A549 (cell line): ENCODE measurements at regions not wholly inside any gene's neighbourhood (a gene's known extent, or its start where the extent isn't known, plus 50 kb on each side); places are given as distances from the start of the nearest gene placed in this dataset.

ENCODE experiments used
- ATAC-seq, 2 experiments: fragments of 200-7000 bp in 1 of 2; fragments of >200 bp in 1 of 2; cut with Nextera tagmentation in 1 of 2; cut with Tn5 transposase in 1 of 2; 3 replicates each; pipeline versions ENCODE4 v1.8.0 to v1.9.1; 2018 to 2020; ENCODE audit warnings: mild to moderate bottlenecking in 1 of 2, moderate library complexity in 1 of 2
- CTCF ChIA-PET: fragments of 300-600 bp; sonication (Branson Sonifier 250); formaldehyde crosslinking; extraction: SDS; loops from one replicate; lab custom pipeline; 2021; ENCODE audit warnings: antibody characterized with exemption, inconsistent platforms; lab: Yijun Ruan, JAX
- POLR2A ChIA-PET: fragments of 350-600 bp; formaldehyde crosslinking; extraction: SDS; loops from one replicate; lab custom pipeline; 2021; ENCODE audit warnings: antibody characterized with exemption, inconsistent platforms; lab: Yijun Ruan, JAX
- DNase-seq, 2 experiments: peaks; one replicate each; pipeline versions ENCODE4 v3.0.0 to v3.0.0-alpha.2; 2011 to 2016; ENCODE audit warnings: low read depth in 1 of 2, low spot score in 1 of 2
- FAIRE-seq: peaks from 2 replicates; lab custom pipeline; 2011; peaks lifted over from hg19 to GRCh38; lab: Jason Lieb, UNC
- H3K27ac ChIP-seq, 2 experiments: fragments of >200 bp; sonication (Bioruptor Twin); formaldehyde crosslinking; 3 replicates each; pipeline ENCODE4 v1.5.1; 2016 to 2017
- H3K4me1 ChIP-seq: fragments of >200 bp; sonication (Bioruptor Twin); formaldehyde crosslinking; 3 replicates; pipeline ENCODE4 v1.6.1; 2016
- H3K4me2 ChIP-seq: fragments of >200 bp; sonication (Bioruptor Twin); formaldehyde crosslinking; 3 replicates; pipeline ENCODE4 v1.6.1; 2016
- H3K4me3 ChIP-seq: fragments of >200 bp; sonication (Bioruptor Twin); formaldehyde crosslinking; 3 replicates; pipeline ENCODE4 v1.5.1; 2016
- H3K9me3 ChIP-seq: fragments of >200 bp; sonication (Bioruptor Twin); formaldehyde crosslinking; 3 replicates; pipeline ENCODE4 v1.6.1; 2016
- CEBPB ChIP-seq, 2 experiments: fragments of >200 bp in 1 of 2; sonication (Bioruptor Twin) in 1 of 2; formaldehyde crosslinking in 1 of 2; IDR thresholded peaks; 2 replicates each; pipeline ENCODE4 v1.6.1; 2012 to 2016
- ESRRA ChIP-seq: fragments of 150-350 bp; IDR thresholded peaks from 2 replicates; pipeline ENCODE4 v1.6.1; 2014; ENCODE audit warnings: mild to moderate bottlenecking, low read length, borderline replicate concordance
- FOSB ChIP-seq: fragments of 250-450 bp; sonication (Bioruptor Pico); IDR thresholded peaks from 2 replicates; pipeline ENCODE4 v1.5.0; 2020; ENCODE audit warnings: mild to moderate bottlenecking, moderate library complexity
- FOSL2 ChIP-seq, 2 experiments: fragments of 450-650 bp in 1 of 2; fragments of >200 bp in 1 of 2; sonication (Bioruptor Twin) in 1 of 2; formaldehyde crosslinking; IDR thresholded peaks; 2 replicates each; pipeline versions ENCODE4 v1.5.0 to v1.6.1; 2016 to 2020; ENCODE audit warnings: mild to moderate bottlenecking in 1 of 2, moderate library complexity in 1 of 2
- HDAC2 ChIP-seq: fragments of 200-600 bp; sonication (generic); IDR thresholded peaks from 2 replicates; pipeline ENCODE4 v1.6.1; 2016
- HEYL ChIP-seq: fragments of 250-450 bp; sonication (Bioruptor Pico); IDR thresholded peaks from 2 replicates; pipeline ENCODE4 v1.8.0; 2021; ENCODE audit warnings: mild to moderate bottlenecking, moderate library complexity
- HOXB5 ChIP-seq: fragments of 250-450 bp; sonication (Bioruptor Pico); IDR thresholded peaks from 2 replicates; pipeline ENCODE4 v1.5.0; 2020; ENCODE audit warnings: mild to moderate bottlenecking, moderate library complexity
- JUNB ChIP-seq: fragments of >200 bp; sonication (Bioruptor Twin); formaldehyde crosslinking; IDR thresholded peaks from 2 replicates; pipeline ENCODE4 v1.6.1; 2016
- MAZ ChIP-seq: fragments of 150-350 bp; IDR thresholded peaks from 2 replicates; pipeline ENCODE4 v1.6.1; 2014; ENCODE audit warnings: antibody characterized with exemption, low read depth, low read length, borderline replicate concordance
- MYC ChIP-seq: IDR thresholded peaks from 2 replicates; pipeline ENCODE4 v1.6.1; 2012; ENCODE audit warnings: mild to moderate bottlenecking, inconsistent platforms, low read length, improper control_type of control experiment, borderline replicate concordance
- NFE2L2 ChIP-seq: fragments of 150-350 bp; conservative IDR thresholded peaks from 2 replicates; pipeline ENCODE4 v1.6.1; 2014; ENCODE audit warnings: low read length
- NR3C1 ChIP-seq: fragments of >200 bp; sonication (Bioruptor Twin); formaldehyde crosslinking; IDR thresholded peaks from 3 replicates; pipeline ENCODE4 v1.6.1; 2017
- PHF8 ChIP-seq: fragments of 200-600 bp; sonication (generic); IDR thresholded peaks from 2 replicates; pipeline ENCODE4 v1.6.1; 2016; ENCODE audit warnings: low read depth, mild to moderate bottlenecking, antibody characterized with exemption, moderate library complexity, borderline replicate concordance
- POLR2A ChIP-seq: IDR thresholded peaks from 2 replicates; pipeline ENCODE4 v1.6.1; 2012; ENCODE audit warnings: mild to moderate bottlenecking, low read length
- POLR2AphosphoS2 ChIP-seq: conservative IDR thresholded peaks from 2 replicates; pipeline ENCODE4 v1.6.1; 2012; ENCODE audit warnings: low read length, improper control_type of control experiment, inconsistent platforms
- RAD21 ChIP-seq, 2 experiments: fragments of >200 bp in 1 of 2; sonication (Bioruptor Twin) in 1 of 2; formaldehyde crosslinking in 1 of 2; IDR thresholded peaks in 1 of 2; conservative IDR thresholded peaks in 1 of 2; 2 replicates in 1 of 2; 3 replicates in 1 of 2; pipeline ENCODE4 v1.6.1; 2012 to 2018; ENCODE audit warnings: inconsistent platforms in 1 of 2
- RARB ChIP-seq: fragments of 250-450 bp; sonication (Bioruptor Pico); IDR thresholded peaks from 2 replicates; pipeline ENCODE4 v1.8.0; 2021; ENCODE audit warnings: mild to moderate bottlenecking, moderate library complexity
- SMC3 ChIP-seq: fragments of >200 bp; sonication (Bioruptor Twin); formaldehyde crosslinking; IDR thresholded peaks from 3 replicates; pipeline ENCODE4 v1.6.1; 2018; ENCODE audit warnings: inconsistent platforms
- ZC3H11A ChIP-seq: fragments of 450-650 bp; IDR thresholded peaks from 2 replicates; pipeline ENCODE4 v1.6.1; 2014; ENCODE audit warnings: antibody characterized with exemption, mild to moderate bottlenecking
- ZFP36 ChIP-seq: fragments of 450-650 bp; IDR thresholded peaks from 2 replicates; pipeline ENCODE4 v1.6.1; 2014; ENCODE audit warnings: borderline replicate concordance; ENCODE audit not compliant: partially characterized antibody
- ZSCAN20 ChIP-seq: fragments of 250-450 bp; sonication (Bioruptor Pico); IDR thresholded peaks from 2 replicates; pipeline ENCODE4 v1.8.0; 2022; ENCODE audit warnings: mild to moderate bottlenecking, moderate library complexity
- WGBS: methylation state at CpG from one replicate; pipeline ENCODE4 v1.1.6; 2017; ENCODE audit errors: missing lambda C conversion rate; 5-methylcytosine and 5-hydroxymethylcytosine counted together
- TF ChIP-seq, protein P1 (sequence below): fragments of >200 bp; sonication (Bioruptor Twin); formaldehyde crosslinking; IDR thresholded peaks from 2 replicates; pipeline ENCODE4 v1.6.1; 2016
- TF ChIP-seq, protein P2 (sequence below): IDR thresholded peaks from 2 replicates; pipeline ENCODE4 v1.6.1; 2012
- TF ChIP-seq, protein P3 (sequence below): fragments of 250-450 bp; sonication (Bioruptor Pico); IDR thresholded peaks from 2 replicates; pipeline ENCODE4 v1.5.0; 2021; ENCODE audit warnings: mild to moderate bottlenecking, moderate library complexity, borderline replicate concordance
- TF ChIP-seq, protein P4 (sequence below): fragments of >200 bp; sonication (Bioruptor Twin); formaldehyde crosslinking; IDR thresholded peaks from 3 replicates; pipeline ENCODE4 v1.5.1; 2016
- TF ChIP-seq, protein P5 (sequence below): IDR thresholded peaks from 2 replicates; pipeline ENCODE4 v1.6.1; 2012; ENCODE audit warnings: low read depth, borderline replicate concordance
- TF ChIP-seq, protein P6 (sequence below): fragments of 450-650 bp; IDR thresholded peaks from 2 replicates; pipeline ENCODE4 v1.6.1; 2014; ENCODE audit warnings: antibody characterized with exemption

DNA sequence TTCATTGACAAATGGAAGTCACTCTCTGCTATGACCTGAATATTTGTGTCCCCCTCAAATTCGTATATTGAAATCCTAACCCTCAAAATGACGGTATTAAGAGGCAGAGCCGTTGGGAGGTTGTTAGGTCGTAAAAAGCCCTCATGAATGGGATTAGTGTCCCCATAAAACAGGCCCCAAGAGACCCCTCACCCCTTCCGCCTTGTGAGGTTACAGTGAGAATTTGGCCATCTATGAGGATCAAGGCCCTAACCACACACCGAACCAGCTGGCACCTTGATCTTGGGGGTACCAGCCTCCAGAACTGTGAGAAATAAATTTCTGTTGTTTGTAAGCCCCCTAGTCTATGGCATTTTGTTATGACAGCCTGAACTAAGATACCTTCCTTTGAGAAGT is 52.5 kb upstream of the SLC22A16 start:
- peak overlapping the region; percentile 47 to 55 for H3K27ac ChIP-seq
- 91% methylated on average over 6 of the region's 6 CpGs for WGBS
- no peak for DNase-seq
- H3K9me3 ChIP-seq: no peaks in the 10 kb centered on the region
- TF ChIP-seq HDAC2 (no peak), ZFP36 (no peak), NR3C1 (no peak), CEBPB (IDR thresholded peaks at IDR 0.05) (no peak), POLR2A (no peak), NFE2L2 (no peak)
- TF ChIP-seq, protein P1, sequence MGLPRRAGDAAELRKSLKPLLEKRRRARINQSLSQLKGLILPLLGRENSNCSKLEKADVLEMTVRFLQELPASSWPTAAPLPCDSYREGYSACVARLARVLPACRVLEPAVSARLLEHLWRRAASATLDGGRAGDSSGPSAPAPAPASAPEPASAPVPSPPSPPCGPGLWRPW: no peak
- TF ChIP-seq, protein P2, sequence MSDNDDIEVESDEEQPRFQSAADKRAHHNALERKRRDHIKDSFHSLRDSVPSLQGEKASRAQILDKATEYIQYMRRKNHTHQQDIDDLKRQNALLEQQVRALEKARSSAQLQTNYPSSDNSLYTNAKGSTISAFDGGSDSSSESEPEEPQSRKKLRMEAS: no peak
- TF ChIP-seq, protein P3, sequence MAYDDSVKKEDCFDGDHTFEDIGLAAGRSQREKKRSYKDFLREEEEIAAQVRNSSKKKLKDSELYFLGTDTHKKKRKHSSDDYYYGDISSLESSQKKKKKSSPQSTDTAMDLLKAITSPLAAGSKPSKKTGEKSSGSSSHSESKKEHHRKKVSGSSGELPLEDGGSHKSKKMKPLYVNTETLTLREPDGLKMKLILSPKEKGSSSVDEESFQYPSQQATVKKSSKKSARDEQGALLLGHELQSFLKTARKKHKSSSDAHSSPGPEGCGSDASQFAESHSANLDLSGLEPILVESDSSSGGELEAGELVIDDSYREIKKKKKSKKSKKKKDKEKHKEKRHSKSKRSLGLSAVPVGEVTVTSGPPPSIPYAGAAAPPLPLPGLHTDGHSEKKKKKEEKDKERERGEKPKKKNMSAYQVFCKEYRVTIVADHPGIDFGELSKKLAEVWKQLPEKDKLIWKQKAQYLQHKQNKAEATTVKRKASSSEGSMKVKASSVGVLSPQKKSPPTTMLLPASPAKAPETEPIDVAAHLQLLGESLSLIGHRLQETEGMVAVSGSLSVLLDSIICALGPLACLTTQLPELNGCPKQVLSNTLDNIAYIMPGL (CRISPR knock-in tag): no peak
- H3K4me1 ChIP-seq: peaks cover 14% of the 10 kb centered on the region
- no peak for ATAC-seq
- POLR2A ChIA-PET: interaction anchor here (0.6 to 1.2 kb wide), 2 partner anchors 346 to 429 kb away, joined by 4 to 5 read pairs; partner anchors contain the start of genes AMD1 and GTF3C6
- FAIRE-seq: no peak
- CTCF ChIA-PET: interaction anchor here (0.7 to 1.9 kb wide), 16 partner anchors 8 to 529 kb away, joined by 3 to 8 read pairs (median 4); partner anchors contain the start of gene GTF3C6
- H3K4me3 ChIP-seq: no peak overlapping the region
- H3K4me2 ChIP-seq: peak overlapping the region; percentile 55

DNA sequence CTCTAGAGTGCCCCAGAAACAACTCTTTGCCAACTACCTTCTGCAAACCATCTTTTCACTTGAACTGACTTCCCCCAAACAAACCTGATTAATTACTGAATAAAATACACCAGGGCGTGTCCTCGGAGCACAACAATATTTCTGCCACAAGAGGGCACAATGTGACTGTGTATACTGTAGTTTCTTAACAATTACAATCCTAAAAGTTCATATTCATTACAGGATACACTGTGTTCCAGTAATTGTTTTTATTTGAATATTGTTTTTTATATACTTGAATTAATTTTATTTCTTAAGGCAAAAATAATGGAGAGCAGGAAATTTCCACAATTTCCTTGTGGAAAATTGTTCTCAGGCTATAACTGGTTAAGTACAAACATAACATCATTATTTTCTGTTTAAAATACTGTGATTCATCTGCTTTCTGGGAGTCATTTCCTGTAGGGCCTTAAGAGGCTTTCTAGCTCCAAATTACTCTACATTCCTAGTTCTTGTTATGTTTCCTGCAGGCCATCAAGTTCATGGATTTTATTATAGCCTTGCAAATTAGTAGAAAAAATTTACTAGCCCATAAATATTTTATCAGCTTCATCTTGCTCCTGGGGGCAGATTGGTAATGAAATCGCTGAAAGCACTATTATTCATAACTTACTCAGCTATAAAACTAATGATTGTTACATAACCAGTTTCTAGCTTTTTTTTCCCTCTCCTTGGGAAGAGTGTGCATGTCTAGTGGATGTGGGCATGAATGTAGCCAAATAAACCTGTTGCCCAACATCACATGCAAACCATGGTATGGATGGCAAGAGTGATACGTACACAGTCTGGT is 51.9 kb upstream of the SLC22A16 start:
- no peak for FAIRE-seq
- CTCF ChIA-PET: interaction anchor here (0.6 to 1.9 kb wide), 22 partner anchors 8 to 486 kb away, joined by 3 to 8 read pairs (median 4); partner anchors contain the start of gene GTF3C6
- DNase-seq: peak; percentile 28 to 49
- TF ChIP-seq, protein P4, sequence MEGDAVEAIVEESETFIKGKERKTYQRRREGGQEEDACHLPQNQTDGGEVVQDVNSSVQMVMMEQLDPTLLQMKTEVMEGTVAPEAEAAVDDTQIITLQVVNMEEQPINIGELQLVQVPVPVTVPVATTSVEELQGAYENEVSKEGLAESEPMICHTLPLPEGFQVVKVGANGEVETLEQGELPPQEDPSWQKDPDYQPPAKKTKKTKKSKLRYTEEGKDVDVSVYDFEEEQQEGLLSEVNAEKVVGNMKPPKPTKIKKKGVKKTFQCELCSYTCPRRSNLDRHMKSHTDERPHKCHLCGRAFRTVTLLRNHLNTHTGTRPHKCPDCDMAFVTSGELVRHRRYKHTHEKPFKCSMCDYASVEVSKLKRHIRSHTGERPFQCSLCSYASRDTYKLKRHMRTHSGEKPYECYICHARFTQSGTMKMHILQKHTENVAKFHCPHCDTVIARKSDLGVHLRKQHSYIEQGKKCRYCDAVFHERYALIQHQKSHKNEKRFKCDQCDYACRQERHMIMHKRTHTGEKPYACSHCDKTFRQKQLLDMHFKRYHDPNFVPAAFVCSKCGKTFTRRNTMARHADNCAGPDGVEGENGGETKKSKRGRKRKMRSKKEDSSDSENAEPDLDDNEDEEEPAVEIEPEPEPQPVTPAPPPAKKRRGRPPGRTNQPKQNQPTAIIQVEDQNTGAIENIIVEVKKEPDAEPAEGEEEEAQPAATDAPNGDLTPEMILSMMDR: peak; percentile 87
- no peak for TF ChIP-seq PHF8
- peak; percentile 80 for TF ChIP-seq SMC3
- TF ChIP-seq RAD21 (conservative IDR thresholded peaks at IDR 0.05 in 1 of 2, IDR thresholded peaks at IDR 0.05 in 1 of 2): peak; percentile 88
- TF ChIP-seq, all 56 proteins: peak for 3
- Histone ChIP-seq H3K27ac (peak overlapping the region; percentile 47 to 55; a peak in 5 of 6 replicates), H3K4me1 (peaks cover 14% of the 10 kb centered on the region), H3K4me3 (no peak overlapping the region), H3K4me2 (peak overlapping the region; percentile 55), H3K9me3 (no peaks in the 10 kb centered on the region)
- 20% methylated on average over 4 of the region's 4 CpGs for WGBS
- peak; percentile 74 to 84; a peak in 4 of 6 replicates for ATAC-seq
- POLR2A ChIA-PET: interaction anchor here (0.6 to 1.2 kb wide), 2 partner anchors 346 to 430 kb away, joined by 4 to 5 read pairs; partner anchors contain the start of genes AMD1 and GTF3C6

DNA sequence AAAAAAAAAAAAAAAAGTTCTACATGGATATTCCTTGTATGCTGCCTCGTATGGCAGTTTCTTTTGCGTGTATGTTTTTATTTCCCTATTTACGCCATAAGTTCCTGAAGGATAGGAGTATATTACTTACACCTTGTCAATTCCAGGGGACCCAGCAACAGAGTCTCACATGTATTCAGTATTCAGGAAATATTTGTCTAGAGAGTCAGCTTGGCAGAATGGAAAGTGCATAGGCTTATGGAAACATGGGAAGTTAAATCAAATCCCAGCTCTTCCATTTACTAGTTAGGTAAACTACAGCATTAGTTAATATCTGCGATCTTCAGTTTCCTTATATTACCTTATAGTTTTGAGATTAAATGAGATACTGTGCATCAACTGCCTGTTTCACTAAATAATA is 51.1 kb upstream of the SLC22A16 start:
- Histone ChIP-seq H3K4me1 (peaks cover 14% of the 10 kb centered on the region), H3K9me3 (no peaks in the 10 kb centered on the region), H3K4me2 (peak overlapping the region; percentile 55; the same call in 1 of the 3 replicates), H3K27ac (peak overlapping the region in 1 of 2 experiments; percentile 47; a peak in 2 of 6 replicates), H3K4me3 (no peak overlapping the region)
- FAIRE-seq (no peak), DNase-seq (no peak), ATAC-seq (no peak)
- POLR2A ChIA-PET: no interaction called here
- WGBS: 67% methylated on average over 4 of the region's 4 CpGs
- CTCF ChIA-PET: interaction anchor here (0.6 to 1.8 kb wide), 14 partner anchors 10 to 472 kb away, joined by 3 to 8 read pairs (median 4); partner anchors contain the start of gene GTF3C6
- no peak for TF ChIP-seq MAZ
- TF ChIP-seq ZSCAN20 (CRISPR knock-in tag): no peak
- TF ChIP-seq MYC: no peak
- TF ChIP-seq FOSB (CRISPR knock-in tag): no peak
- TF ChIP-seq ESRRA: no peak
- no peak for TF ChIP-seq NR3C1
- TF ChIP-seq JUNB: no peak
- TF ChIP-seq, protein P5, sequence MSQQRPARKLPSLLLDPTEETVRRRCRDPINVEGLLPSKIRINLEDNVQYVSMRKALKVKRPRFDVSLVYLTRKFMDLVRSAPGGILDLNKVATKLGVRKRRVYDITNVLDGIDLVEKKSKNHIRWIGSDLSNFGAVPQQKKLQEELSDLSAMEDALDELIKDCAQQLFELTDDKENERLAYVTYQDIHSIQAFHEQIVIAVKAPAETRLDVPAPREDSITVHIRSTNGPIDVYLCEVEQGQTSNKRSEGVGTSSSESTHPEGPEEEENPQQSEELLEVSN: no peak
- TF ChIP-seq, protein P6, sequence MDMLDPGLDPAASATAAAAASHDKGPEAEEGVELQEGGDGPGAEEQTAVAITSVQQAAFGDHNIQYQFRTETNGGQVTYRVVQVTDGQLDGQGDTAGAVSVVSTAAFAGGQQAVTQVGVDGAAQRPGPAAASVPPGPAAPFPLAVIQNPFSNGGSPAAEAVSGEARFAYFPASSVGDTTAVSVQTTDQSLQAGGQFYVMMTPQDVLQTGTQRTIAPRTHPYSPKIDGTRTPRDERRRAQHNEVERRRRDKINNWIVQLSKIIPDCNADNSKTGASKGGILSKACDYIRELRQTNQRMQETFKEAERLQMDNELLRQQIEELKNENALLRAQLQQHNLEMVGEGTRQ: no peak
- TF ChIP-seq FOSL2 (IDR thresholded peaks at IDR 0.05): no peak
- no peak for TF ChIP-seq FOSL2 (CRISPR knock-in tag; IDR thresholded peaks at IDR 0.05)
- no peak for TF ChIP-seq RARB (CRISPR knock-in tag)
- no peak for TF ChIP-seq HEYL (CRISPR knock-in tag)
- TF ChIP-seq POLR2AphosphoS2: no peak
- no peak for TF ChIP-seq HOXB5
- TF ChIP-seq NFE2L2: no peak
- TF ChIP-seq ZC3H11A: no peak
